Posterior cingulate gyrus (tissue), 11 donors: ENCODE measurements at regions not wholly inside any gene's neighbourhood (a gene's known extent, or its start where the extent isn't known, plus 50 kb on each side); places are given as distances from the start of the nearest gene placed in this dataset.

Experiments used
- DNase-seq, 10 donors: peaks; one replicate each; pipeline versions ENCODE4 v3.0.0 to v3.0.0-alpha.2; 2020 to 2021; ENCODE audit warnings: mixed read lengths in 3 of 10
- intact Hi-C: fragments of 100-400 bp; cut with DNase I; formaldehyde crosslinking; loops from one replicate; pipeline ENCODE4 v1.15.1; 2023

DNA sequence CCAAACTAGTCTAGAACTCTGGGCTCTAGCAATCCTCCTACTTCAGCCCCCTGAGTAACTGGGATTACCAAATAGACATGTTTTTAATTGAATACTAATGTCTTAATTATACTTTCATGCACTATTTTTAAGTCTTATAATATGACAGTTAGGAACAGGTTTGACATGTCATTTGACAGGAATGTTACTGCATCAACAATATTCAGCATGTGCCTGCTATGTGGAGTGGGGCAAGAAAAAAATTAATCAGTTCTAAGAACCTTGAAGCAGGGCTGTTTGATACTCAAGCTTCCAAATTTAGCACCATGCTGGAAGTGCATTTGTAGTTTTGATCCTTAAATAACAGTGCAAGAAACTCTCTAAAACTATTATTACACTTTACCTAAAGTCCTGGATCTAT, 265.3 kb downstream of the MZT1 start:
- DNase-seq: no peak
- intact Hi-C loops: no loop called here

DNA sequence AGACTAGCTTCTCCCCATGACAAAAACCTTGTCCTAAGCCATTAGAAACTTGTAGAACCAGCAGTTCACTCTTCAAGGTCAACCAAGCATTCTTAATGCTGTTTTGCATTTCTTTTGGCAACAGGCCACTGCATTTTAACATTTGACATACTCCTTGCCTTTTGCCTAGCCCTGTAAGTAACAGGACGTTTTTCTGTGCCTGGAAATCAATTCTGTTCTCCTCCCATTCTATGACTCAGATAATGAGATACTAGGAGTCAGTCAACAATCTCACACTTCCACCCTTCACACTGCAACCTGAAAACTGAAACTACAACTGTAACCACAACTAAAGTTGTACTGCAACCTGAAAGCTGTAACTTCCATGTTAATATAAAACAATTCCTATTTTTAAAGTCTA, 268.7 kb downstream of the MZT1 start:
- intact Hi-C loops: no loop called here
- DNase-seq: no peak

DNA sequence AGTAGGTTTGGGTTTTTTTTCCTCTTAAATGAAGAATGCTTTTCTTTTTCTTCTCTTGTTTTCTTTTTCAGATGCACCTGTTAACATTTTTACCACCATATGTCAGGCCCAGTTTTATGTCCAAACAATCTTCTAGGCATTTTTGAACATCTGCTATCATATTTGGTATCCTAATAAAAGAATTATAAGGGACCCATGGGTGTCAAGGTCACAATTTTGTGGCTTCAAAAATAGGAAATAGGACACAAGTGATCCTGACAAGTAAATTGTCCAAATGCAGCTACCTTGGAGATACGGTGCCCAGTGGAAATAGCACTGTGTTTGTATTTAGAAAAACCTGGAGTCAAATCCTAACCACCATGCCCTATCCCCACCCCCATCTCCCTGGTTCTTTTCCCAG, 270.3 kb downstream of the MZT1 start:
- intact Hi-C loops: no loop called here

DNA sequence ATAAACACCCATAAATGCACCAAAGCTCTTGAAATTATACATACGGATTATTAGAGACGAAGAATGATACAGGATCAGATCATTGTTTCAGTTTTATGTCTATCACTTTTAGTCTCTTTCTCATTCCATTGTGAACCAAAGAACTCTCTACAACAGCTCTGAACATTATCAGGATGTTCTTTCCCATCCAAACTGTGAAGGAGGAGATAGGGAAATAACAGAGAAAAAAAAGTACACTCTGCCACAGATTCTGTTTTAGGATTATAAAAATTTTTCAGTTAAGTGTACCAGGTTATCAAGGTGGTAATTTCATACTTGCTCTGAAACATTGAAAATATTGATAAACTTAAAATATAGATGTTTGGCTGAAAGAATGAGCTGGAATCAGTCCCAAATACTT, 270.9 kb downstream of the MZT1 start:
- intact Hi-C loops: no loop called here
- no peak for DNase-seq

More for the DNA sequence above, 270.3 kb downstream of the MZT1 start:
- no peak for DNase-seq

DNA sequence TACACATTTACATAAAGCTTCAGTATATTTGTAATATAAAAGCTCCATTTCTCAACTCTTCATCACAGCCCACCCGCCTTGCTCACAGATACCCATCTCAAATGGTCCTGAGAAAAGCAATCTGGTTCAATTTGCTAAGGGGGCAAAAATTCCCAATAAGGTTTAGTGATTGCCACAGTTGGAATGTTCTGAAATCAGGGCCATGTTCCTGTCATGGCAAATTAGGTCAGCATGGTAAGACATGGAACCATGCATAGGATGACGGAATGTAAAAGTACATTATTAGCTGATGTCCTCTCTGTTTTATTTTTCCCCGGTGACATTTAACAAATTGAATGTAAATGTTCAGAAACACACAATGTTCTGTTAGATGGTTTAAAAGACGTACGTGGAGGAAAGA, 274.3 kb downstream of the MZT1 start:
- intact Hi-C loops: no loop called here
- no peak for DNase-seq

DNA sequence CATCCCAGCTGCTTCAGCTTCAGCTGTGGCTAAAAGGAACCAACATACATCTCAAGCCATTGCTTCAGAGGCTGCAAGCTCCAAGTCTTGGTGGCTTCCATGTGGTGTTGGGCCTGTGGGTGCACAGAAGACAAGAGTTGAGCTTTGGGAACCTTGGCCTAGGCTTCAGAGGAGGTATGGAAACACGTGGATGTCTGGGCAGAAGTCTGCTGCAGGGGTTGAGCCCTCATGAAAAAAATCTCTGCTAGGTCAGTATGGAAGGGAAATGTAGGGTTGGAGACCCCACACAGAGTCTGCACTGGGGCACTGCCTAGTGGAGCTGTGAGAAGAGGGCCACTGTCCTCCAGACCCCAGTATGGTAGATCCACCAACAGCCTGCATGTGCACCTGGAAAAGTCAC, 279.3 kb downstream of the MZT1 start:
- intact Hi-C loops: no loop called here
- no peak for DNase-seq

DNA sequence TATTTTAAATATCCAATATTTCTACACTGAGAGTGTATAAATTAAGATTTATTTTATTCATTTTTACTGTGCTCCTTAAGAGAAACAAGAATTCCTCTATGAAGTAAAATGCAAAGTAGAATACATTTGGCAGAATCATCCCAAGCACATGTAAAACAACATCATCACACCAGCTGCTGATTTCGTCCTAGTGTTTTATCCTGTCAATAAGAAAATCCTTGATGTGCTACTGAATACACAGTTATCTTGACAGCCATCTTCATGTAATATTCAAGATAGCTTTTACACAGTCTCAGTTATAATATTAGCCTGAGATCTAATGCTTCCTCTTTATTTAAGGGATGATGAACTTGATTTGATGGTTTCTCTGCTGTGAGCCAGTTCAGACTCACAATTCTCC, 282.4 kb downstream of the MZT1 start:
- no peak for DNase-seq
- intact Hi-C loops: no loop called here

DNA sequence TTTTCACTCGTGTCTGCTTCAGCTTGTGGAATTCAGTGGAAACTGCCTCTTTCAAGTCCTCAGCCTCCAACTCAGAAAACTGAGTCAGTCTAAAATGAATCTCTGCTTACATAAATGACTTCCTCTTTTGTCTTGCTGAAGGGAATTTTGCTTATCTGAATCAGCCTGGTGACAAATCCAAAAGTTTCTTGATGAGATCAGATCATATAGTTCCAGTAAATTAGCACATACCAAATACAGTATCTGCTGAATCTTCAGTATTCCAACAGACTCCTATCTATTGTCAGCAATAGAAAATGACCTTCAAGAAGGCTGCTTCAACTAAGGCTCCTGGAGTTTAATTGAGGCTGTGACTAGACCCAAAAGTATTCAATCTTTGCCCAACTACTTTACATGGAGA, 290.0 kb downstream of the MZT1 start:
- intact Hi-C loops: no loop called here
- DNase-seq: no peak

DNA sequence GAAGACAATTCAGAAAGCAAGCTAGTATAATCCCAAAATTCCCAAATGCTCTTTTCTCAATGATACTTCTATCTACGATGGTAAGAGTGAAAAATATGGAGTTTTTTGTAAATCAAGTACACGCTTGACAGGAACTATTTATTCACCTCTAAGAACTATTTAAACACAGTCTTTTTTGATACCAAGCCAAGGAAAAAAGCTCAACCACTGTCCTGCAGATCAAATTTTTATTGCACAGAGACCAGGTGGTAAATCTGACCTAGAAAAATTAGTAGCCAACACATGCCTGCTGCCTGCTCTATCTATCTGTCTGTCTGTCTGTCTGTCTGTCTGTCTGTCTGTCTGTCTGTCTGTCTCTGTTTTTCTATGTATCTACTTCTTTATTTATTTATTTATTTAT, 292.2 kb downstream of the MZT1 start:
- no peak for DNase-seq
- intact Hi-C loops: no loop called here

DNA sequence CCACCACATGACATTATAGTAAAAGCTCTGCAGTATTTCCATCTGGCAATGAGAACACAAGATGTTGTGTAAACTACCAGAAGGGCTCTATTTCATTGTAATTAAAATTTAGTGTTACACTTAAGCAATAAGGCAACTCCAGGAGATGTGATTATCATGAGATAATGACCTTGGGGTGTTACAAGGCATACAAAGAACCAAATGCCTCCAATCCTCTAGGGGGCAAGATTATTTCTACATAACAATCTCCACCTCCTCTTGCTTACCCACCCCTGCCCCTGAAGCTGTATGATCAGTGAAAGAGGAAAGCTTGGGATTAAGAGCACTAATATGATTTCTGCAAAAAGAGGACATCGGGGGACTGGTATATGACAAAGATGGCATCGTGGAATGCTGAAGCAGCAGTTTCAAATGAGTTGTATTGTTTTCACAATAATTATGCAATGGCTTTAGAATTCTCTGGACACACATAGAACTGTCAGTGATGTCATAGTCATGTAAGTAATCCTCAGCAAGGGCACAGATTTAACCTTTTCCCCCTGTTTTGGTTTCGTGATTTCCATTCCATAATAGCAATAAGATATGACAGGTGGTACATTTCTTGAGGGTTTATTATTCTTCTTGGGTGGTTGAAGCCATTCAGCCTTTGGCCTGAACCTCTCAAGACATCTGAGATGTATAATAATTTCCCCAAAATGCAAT, 295.3 kb downstream of the MZT1 start:
- intact Hi-C loops: no loop called here
- DNase-seq: no peak

DNA sequence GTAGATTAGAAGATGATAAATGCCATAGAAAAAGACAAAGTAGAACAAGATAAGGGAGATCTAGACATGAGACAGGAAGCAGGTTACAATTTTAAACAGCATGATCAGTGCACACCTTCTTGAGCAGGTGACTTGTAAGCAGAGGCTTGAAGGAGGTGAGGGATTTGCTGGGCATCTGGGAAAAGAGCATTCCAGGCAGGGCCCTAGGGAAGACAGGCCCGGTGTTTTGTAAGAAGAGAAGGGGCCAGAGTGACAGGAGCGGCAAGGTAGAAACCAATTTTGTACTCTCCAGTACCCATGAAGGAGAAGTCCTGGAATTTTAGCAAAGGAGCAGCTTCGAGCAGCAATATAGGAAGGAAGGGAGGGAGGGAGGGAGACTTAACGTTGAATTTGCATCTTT, 296.5 kb downstream of the MZT1 start:
- intact Hi-C loops: no loop called here

DNA sequence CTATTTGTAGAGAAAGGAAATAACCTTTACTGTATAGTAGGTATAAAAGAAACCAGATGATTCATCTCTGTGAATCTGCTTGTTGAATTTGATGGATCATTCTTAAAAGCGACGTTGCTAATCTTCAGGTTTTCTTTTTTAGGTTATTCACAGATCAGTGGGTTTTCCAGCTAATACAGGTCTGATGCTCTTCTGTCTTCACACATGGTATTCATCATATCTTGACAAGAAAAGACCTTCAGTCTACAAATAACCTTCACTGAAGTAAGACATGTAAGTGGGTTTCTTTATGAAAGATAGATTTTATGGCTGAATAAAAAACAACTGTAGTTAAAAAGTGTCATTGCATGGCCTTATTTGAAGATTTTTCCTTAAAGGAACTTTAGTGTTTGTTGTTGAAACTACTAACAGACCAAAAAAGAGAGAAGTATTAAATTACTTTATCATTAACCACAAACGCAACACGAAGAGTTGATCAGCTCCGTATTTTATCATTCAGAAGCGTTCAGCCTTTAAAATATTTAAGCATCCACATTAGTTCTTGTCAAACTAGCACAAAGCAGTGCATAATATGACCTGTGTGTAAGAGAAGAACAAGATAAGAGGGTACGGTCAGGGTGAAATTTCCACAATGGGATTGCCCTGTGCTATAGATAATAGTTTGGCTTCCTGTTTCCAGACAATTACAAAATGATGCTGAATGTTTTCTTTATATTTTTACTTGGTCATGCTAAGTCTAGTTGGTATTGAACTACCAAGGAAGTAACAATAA, 299.5 kb downstream of the MZT1 start:
- intact Hi-C loops: no loop called here
- DNase-seq: no peak

More for the DNA sequence above, 296.5 kb downstream of the MZT1 start:
- DNase-seq: no peak

DNA sequence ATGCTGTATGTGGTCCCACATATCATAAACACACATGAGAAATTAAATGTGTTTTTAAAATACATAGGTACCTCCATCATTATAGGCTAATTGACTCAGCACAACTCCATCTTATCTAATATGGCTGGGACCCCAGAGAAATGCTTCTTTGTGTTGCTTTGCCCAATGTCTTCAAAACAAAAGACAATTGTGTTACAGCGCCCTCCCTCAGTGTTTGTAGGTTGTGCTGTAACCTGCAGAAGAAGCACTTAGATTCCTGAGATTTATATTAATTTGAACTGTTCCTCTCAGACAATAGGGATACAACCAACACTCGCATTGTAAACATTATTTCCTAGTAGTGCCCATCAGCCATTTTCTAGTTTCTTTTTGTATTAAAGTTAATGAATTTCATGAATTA, 303.4 kb downstream of the MZT1 start:
- DNase-seq: no peak
- intact Hi-C loops: no loop called here

DNA sequence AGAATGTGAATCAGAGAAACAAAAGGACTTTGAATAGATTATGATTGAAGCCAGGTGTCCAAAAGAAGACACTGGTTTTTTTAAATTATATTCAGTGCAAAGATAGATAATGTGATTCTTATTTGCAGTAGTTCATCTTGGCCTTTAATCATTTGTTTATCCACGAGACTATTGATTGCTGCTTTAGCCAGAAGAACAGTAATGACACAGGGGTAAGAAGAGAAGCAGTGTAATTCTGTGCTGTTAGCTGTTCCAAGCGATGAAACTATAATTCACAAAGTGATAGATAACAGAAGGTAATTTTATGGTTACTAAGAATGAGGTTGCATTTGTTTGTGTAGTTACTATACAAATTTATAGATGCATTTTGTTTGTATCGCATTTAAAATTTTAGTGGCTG, 311.6 kb downstream of the MZT1 start:
- no peak for DNase-seq
- intact Hi-C loops: no loop called here

DNA sequence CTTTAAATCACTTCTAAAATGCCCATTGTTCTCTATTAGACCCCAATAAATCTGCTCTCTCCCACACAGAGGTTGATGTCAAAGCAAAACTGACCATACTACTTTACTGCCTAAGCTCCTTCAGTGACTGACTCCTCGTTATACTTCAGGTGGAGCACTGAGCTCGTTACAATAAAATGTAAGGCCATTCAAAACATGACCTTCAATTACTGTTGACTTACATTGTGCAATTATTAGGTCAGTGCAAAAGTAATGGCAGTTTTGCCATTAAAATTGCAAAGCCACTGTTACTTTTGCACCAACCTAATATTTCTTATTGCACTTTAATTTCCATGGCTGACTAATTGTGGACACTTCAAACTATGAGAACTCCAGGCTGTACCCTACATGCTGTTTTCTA, 314.9 kb downstream of the MZT1 start:
- intact Hi-C loops: no loop called here
- DNase-seq: no peak

DNA sequence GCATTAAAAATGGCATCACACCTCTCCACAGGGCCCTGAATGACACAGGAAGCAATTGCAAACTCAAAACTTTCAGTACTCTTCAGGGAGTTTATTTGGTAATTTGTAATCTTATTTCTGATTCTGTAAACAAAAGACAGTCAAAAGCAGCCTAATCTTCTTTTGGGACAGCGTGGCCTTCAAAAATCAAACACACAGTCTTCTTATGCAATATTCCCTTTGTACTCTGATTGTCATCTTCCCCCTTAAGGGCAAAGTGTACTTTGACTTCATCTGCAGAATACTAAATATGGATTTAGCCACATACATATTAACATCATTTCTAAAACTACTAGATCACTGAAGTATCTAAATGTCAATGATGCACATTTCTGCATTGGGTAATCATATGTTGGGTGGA, 322.0 kb downstream of the MZT1 start:
- DNase-seq: no peak
- intact Hi-C loops: no loop called here

DNA sequence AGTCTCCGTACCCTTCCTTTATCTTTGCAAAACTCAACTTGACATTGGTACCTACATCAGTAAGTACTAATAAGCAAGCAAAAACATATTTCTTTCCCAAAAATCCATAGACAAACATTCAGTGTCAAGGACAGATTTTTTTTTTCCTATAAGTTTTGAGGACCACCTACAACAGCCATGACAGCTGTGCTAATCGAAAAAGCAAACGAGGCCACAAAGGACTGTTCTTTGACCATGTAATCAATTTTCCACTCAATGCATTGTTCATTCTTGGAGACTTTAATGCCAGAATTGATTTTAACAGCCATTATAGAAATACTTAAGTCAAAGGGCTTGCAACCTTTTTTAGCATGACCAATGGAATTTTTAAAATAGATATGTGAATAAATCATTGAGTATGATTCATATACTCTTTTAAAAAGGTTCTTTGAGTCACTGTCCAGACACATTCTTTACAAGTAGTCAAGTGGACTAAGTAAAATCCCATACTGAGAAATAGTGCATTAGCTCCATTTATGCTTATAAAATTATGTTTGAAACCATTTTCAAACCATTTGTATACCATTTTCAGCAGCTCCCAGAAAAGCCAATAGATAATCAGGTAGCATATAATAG, 323.9 kb downstream of the MZT1 start:
- intact Hi-C loops: no loop called here
- DNase-seq: no peak

DNA sequence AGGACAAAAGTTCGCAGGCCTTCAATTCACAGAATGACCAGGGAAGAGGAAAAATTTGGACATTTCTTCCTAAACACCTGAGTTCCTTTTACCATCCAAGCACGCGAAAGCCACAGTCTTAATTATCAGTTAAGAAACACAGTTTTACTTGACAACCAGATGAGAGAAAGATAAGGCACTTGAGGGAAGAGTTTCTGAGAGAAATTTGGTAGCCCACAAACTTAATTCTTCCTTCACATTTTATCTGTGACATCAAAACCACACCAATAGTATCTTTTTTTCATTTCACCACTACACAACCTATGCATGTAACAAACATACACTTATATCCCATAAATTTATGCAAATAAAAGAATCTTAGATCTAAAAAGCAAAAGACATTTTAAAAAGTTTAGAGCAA, 326.6 kb downstream of the MZT1 start:
- intact Hi-C loops: no loop called here
- DNase-seq: no peak

DNA sequence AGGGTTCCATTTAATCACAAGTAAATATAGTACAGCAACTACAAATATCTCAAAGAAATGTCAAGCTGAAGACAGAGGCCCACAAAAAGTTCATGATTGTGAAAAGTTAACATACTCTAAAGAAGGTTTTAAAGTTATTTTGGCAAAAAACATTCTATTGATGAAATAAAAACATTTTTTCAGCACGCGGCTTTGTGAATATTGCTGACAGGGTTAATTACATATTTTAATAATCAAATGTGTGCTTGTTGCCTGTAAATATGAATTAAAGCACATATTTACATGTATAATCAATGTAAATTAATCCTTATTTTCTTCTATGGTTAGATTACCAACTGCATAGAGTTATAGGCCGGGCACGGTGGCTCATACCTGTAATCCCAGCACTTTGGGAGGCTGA, 328.1 kb downstream of the MZT1 start:
- DNase-seq: no peak
- intact Hi-C loops: no loop called here

DNA sequence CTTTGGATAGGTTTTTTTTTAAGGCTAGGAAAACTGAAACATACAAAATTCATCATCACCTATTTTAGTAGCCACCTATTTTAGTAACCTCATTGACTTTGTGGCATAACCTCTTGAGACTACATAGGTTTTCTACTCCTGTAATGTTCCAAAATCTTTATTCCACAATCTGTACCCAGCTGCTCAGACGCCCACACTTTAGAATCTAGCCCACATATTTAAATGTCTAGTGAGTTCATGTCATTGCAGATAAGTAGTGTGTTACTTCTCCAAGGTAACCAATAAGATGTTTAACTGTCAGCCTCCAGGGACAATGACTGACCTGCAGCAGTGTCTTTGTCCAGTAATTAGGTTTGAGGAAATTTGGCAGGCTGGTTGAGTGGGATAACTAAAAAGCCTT, 330.2 kb downstream of the MZT1 start:
- intact Hi-C loops: no loop called here
- no peak for DNase-seq

DNA sequence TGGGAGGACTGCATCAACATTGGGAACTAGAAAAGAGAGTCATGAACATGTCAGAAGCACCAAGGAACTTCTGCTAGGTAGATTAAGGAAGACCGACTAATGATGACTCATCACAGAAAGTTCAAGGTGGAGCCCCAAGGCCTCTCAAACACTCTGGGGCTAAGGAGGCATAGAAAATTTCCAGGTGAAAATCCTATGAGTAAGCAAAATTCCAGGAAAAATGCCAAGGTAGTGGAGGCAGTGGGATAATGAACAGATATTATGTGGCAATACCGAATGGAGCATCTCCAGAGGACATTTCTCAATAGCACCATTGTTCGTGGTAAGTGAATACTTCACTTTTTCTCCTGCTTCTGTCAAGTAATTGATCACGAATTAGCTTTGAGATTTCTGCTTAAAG, 336.5 kb downstream of the MZT1 start:
- intact Hi-C loops: no loop called here
- DNase-seq: no peak

DNA sequence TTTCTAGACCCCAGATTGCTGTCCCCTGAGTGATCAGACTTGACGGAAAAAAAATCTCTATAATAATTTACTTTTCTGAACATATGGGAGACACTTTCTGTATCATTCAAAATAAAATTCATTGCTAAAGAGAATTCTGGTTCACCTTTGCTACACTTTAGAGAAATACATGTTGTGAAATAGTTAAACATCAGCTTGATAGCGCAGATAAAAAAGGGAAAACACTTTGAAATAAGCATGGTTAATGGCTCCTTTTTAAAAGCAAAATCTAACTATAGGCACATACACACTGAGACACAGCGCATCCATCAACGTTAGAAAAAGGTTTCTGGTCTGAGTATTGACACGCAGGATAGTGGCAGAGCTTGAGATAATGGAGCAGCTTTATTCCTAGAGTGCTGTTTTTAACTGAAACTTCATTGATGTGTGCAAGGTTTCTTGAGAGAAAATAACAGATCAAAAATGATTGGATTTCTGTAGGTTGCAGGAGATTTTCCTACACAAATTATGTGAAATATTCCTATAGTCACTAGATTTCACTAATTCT, 341.2 kb downstream of the MZT1 start:
- intact Hi-C loops: no loop called here
- DNase-seq: no peak
